ENCODE measurements at regions not wholly inside any gene's neighbourhood (a gene's known extent, or its start where the extent isn't known, plus 50 kb on each side); places are given as distances from the start of the nearest gene placed in this dataset.

DNA sequence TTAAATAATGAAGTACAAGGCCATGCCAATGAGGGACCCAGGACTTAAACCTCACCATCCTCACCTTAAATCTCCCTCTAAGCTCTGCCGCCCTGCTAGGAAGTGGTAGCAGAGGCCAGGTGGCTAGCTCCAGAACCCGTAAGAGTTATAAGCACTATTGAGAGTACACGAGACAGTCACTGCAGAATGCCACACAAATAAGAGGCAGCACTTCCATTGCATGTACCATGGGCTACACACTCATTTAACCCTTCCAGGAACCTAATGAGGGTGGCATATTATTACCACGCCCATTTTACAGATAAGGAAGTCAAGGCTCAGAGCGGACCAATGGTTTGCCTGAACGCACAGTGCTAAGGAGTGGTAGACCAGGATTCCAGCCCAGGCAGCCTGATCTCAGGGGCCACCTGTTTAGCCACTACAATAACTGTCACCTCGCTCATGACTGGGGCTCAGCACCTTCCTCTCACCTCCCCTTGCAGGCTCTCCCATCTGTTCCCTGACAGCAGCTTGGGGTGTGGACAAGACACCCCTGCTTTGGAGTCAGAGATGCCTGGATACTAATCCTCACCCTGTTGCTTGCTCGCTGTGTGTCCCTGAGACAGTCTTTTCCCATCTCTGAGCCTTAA is 54.8 kb upstream of the ID3 start:
- DNase-seq, result no peak

DNA sequence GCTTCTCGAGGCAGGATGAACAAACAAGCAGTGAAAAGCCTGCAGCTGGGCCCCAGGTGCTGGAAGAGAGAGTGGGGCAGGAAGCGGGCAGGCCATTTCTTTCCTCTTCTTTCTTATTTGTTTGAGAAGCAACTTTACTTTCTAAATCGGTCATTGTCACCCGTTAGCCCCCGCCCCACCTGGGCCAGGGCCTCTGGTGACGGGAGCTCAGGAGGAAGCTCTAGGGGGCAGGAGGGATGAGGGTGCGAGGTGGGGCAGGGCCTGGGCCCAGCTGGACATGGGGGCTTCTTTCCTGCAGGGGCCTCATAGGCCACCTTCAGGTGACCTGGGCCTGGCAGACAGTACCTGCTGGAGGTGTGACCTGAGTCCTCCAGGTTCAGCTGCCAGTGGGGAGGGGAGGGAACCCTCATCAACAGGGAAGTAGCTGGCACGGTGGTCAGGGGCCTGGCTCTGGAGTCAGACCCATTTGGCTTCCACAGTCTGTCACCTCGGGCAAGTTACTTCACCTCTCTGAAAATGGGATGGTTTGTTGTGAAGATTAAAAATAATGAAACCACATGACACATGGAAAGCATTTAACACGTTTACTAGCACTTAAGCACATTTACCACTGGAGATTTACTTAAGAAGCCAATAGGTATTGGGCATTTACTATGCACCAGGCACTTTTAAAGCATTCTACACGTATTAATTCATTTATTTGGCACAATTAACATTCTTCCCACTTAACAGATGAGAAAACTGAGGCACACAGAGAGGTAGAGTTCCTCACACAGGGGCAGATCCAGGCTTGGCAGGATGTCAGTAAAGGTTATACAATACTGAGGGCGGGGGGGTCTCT is 54.1 kb upstream of the ID3 start:
- peak; percentile 58 for DNase-seq

DNA sequence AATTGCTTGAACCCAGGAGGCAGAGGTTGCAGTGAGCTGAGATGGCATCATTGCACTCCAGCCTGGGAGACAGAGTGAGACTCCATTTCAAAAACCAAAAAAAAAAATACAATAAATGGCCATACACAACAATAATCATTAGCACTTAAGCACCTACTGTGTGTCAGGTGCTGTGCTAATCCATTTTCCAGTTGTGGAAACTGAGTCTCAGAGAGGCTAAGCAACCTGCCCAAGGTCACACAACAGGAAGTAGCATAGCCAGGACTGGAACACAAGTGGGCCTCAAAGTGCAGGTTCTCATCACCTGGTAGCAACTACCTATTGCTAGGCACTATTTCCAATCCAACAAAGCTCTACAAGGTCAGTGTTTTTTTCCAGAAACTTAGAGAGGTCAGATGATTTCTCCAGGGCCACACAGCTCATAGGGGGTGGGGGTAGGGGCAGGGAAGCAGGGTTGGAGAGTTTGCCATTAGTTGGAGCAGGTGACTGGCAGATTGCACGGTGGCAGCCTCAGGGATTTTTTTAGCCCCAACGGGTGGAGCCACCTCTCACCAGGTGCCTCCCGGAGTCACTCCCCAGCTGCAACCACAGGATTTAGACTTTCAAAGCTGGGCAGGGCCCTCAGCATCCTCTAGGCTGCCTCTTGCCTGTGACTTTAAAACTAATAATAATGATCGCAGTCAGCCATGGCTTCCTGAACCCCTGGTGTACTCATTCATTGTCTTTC is 52.5 kb upstream of the ID3 start:
- no peak for DNase-seq

DNA sequence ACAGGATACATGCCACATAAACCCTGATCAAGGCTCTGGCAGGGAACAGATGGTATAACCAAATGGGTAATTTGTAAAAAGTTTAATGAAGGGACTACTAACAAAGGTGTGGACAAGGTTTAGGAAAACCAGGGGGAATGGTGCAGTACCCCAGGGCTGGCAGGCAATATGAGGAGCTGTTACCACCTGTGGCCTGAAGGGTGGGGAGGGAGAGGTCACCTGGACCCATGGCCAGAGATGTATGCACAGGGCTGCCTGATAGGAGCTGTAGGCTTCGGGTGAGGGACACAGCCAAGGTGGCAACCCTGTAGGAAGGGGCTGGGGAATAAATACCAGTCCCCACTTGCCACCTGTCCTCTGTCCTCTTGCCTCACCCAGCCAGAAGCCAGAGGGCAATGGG is 51.4 kb upstream of the ID3 start:
- no peak for DNase-seq

DNA sequence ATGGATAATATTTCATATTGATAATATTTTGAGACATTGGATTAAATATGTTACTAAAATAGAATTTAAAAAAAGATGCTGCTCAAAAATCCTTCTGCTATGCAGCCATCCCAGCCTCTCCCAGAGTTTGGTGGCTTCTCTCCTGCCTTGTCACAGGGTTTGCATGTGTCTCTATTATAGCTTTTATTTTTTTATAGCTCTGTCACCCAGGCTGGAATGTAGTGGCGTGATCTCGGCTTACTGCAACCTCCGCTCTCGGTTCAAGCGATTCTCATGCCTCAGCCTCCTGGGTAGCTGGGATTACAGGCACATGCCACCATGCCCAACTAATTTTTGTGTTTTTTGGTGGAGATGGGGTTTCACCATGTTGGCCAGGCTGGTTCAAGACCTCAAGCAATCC is 50.7 kb upstream of the ID3 start:
- DNase-seq, result no peak
